ENCODE measurements at regions not wholly inside any gene's neighbourhood (a gene's known extent, or its start where the extent isn't known, plus 50 kb on each side); places are given as distances from the start of the nearest gene placed in this dataset.

- TF ChIP-seq NFE2L1 (CRISPR knock-in tag; IDR thresholded peaks at IDR 0.05) = no peak
- no peak for TF ChIP-seq ZNF121 (CRISPR knock-in tag; IDR thresholded peaks at IDR 0.05)
- TF ChIP-seq NR1H2 (CRISPR knock-in tag; IDR thresholded peaks at IDR 0.05) = no peak
These were observed 121.3 kb upstream of the JADE1 start (continued) for GRCh38 chr4:128688033-128688721.

DNA sequence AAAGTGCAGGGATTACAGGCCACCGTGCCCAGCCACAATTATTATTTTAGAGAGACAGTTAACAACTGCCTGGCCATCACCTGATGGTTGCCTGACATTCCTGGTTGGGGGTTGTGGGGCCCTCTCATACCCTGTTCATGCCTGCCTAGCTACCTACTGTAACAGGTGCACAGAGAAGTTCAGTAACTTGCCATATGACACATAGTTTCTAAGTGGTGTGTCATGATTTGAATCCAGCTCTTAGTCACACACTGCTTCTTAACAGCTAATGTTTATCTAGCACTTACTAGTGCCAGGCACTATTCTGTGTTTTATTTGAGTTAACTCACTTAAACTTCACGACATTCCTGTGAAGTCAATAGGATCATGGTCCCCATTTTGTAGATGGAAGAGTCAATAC is 122.7 kb upstream of the JADE1 start:
- TF ChIP-seq ZNF263 (CRISPR knock-in tag; IDR thresholded peaks at IDR 0.05; ENCODE audit: low read depth) (no peak), CREB1 (CRISPR knock-in tag; IDR thresholded peaks at IDR 0.05) (no peak), USF2 (CRISPR knock-in tag; IDR thresholded peaks at IDR 0.05) (no peak), NR3C1 (CRISPR knock-in tag; conservative IDR thresholded peaks at IDR 0.05; ENCODE audit: low read depth) (no peak), NR2C2 (CRISPR knock-in tag; IDR thresholded peaks at IDR 0.05) (no peak), ZNF317 (CRISPR knock-in tag; IDR thresholded peaks at IDR 0.05; ENCODE audit: borderline replicate concordance, low read depth) (no peak), CREM (CRISPR knock-in tag; IDR thresholded peaks at IDR 0.05) (no peak), TEAD1 (CRISPR knock-in tag; IDR thresholded peaks at IDR 0.05) (no peak), GABPB1 (CRISPR knock-in tag; IDR thresholded peaks at IDR 0.05) (no peak), TCF7 (CRISPR knock-in tag; IDR thresholded peaks at IDR 0.05; ENCODE audit: low read depth) (no peak), FOXJ3 (CRISPR knock-in tag; IDR thresholded peaks at IDR 0.05; ENCODE audit: borderline replicate concordance) (no peak), MLX (CRISPR knock-in tag; IDR thresholded peaks at IDR 0.05) (no peak)
- TF ChIP-seq, protein P1, sequence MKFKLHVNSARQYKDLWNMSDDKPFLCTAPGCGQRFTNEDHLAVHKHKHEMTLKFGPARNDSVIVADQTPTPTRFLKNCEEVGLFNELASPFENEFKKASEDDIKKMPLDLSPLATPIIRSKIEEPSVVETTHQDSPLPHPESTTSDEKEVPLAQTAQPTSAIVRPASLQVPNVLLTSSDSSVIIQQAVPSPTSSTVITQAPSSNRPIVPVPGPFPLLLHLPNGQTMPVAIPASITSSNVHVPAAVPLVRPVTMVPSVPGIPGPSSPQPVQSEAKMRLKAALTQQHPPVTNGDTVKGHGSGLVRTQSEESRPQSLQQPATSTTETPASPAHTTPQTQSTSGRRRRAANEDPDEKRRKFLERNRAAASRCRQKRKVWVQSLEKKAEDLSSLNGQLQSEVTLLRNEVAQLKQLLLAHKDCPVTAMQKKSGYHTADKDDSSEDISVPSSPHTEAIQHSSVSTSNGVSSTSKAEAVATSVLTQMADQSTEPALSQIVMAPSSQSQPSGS (CRISPR knock-in tag; IDR thresholded peaks at IDR 0.05; ENCODE audit: borderline replicate concordance, low read depth) = no peak
- TF ChIP-seq, protein P2, sequence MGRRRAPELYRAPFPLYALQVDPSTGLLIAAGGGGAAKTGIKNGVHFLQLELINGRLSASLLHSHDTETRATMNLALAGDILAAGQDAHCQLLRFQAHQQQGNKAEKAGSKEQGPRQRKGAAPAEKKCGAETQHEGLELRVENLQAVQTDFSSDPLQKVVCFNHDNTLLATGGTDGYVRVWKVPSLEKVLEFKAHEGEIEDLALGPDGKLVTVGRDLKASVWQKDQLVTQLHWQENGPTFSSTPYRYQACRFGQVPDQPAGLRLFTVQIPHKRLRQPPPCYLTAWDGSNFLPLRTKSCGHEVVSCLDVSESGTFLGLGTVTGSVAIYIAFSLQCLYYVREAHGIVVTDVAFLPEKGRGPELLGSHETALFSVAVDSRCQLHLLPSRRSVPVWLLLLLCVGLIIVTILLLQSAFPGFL (CRISPR knock-in tag; IDR thresholded peaks at IDR 0.05; ENCODE audit: borderline replicate concordance) = no peak
- Mint-ChIP-seq H3K9me3 (peaks cover 17% of the 10 kb centered on the region), H3K4me1 (peaks cover 84% of the 10 kb centered on the region), H3K27ac (no peak overlapping the region), H3K27me3 (ENCODE audit: low read depth) (no peaks in the 10 kb centered on the region; the same call in 1 of the 2 replicates), H3K36me3 (peaks cover 23% of the 10 kb centered on the region), H3K4me3 (no peak overlapping the region)
- DNase-seq (ENCODE audit: low spot score) (no peak), ATAC-seq (no peak)
- ChIA-PET CTCF (no interaction called here), POLR2A (no interaction called here)

DNA sequence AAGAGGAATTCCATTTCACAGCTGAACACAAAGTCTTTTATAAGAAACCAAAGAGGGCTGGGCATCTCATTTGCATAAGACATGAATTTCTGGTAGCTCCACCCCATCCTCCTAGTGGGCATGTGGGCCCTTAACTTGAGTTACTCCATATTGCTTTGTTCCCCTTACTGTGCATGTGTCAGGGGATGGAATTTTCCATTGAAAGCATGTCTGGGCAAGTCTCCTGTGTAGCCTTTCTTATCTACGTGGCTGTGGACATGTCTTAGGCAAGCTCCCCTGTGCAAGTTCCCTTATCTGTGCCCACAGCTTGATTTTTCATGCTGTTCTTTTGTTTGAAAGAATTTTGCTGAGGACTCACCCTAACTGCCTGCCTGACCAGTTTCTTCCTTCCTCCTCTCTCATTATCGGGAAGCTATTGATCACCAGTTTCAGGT is 123.5 kb upstream of the JADE1 start:
- Mint-ChIP-seq H3K27me3 (ENCODE audit: low read depth) (no peaks in the 10 kb centered on the region; the same call in 1 of the 2 replicates), H3K36me3 (peaks cover 23% of the 10 kb centered on the region), H3K9me3 (peaks cover 17% of the 10 kb centered on the region), H3K4me1 (peaks cover 78% of the 10 kb centered on the region), H3K4me3 (no peak overlapping the region), H3K27ac (peak overlapping the region; percentile 97)
- TF ChIP-seq NR2C2 (CRISPR knock-in tag; IDR thresholded peaks at IDR 0.05) (no peak), PRDM15 (CRISPR knock-in tag; IDR thresholded peaks at IDR 0.05) (no peak), ATF3 (CRISPR knock-in tag; conservative IDR thresholded peaks at IDR 0.05) (no peak), MYBL2 (CRISPR knock-in tag; IDR thresholded peaks at IDR 0.05) (0 out of 2 replicates have a peak, but pooled peaks have one; percentile 27), ZSCAN18 (CRISPR knock-in tag; IDR thresholded peaks at IDR 0.05) (peak; percentile 29; the same call in 1 of the 2 replicates)
- DNase-seq (ENCODE audit: low spot score) = no peak
- no peak for ATAC-seq
- POLR2A ChIA-PET = no interaction called here
- CTCF ChIA-PET = interaction anchor here (0.8 kb wide), 1 partner anchor 85 kb away, joined by 3 read pairs; no protein-coding TSS in a partner anchor
